ENCODE measurements at regions not wholly inside any gene's neighbourhood (a gene's known extent, or its start where the extent isn't known, plus 50 kb on each side); places are given as distances from the start of the nearest gene placed in this dataset.
"Not testable (repeated sequence)": the region's sequence is repeated elsewhere in the genome, so short reads cannot be mapped to it uniquely, and the experiment has no call there.

GRCh38 chr13:44854313-44855060 is 134.8 kb downstream of the NUFIP1 start:
- H3K4me1 ChIP-seq (ENCODE audit: control insufficient read depth in 5 of 5, insufficient read depth in 5 of 5, low read length in 5 of 5) = peaks cover 0 to 4% (median 0%) of the 10 kb centered on the region in 5 donors
- H3K27me3 ChIP-seq (ENCODE audit: control insufficient read depth in 5 of 5, insufficient read depth in 4 of 5, low read length in 5 of 5) = peaks cover 0 to 4% (median 0%) of the 10 kb centered on the region in 5 donors
- H3K9ac ChIP-seq (ENCODE audit: low read length in 5 of 5) = no peak overlapping the region
- no peak overlapping the region for H3K27ac ChIP-seq (ENCODE audit: low read depth, low read length)
- no peaks in the 10 kb centered on the region for H3K9me3 ChIP-seq (ENCODE audit: control insufficient read depth in 5 of 5, low read length in 5 of 5)
- no peaks in the 10 kb centered on the region for H3K36me3 ChIP-seq (ENCODE audit: control insufficient read depth in 5 of 5, insufficient read depth in 5 of 5, low read length in 5 of 5)
- H3K4me3 ChIP-seq (ENCODE audit: low read depth in 1 of 5, low read length in 5 of 5) = no peak overlapping the region

GRCh38 chr13:44853641-44854040 is 135.6 kb downstream of the NUFIP1 start:
- H3K4me3 ChIP-seq (ENCODE audit: low read depth in 1 of 5, low read length in 5 of 5) = no peak overlapping the region
- H3K36me3 ChIP-seq (ENCODE audit: control insufficient read depth in 5 of 5, insufficient read depth in 5 of 5, low read length in 5 of 5) = no peaks in the 10 kb centered on the region
- no peak overlapping the region for H3K27ac ChIP-seq (ENCODE audit: low read depth, low read length)
- peaks cover 0 to 4% (median 0%) of the 10 kb centered on the region in 5 donors for H3K4me1 ChIP-seq (ENCODE audit: control insufficient read depth in 5 of 5, insufficient read depth in 5 of 5, low read length in 5 of 5)
- peaks cover 0 to 4% (median 0%) of the 10 kb centered on the region in 5 donors for H3K27me3 ChIP-seq (ENCODE audit: control insufficient read depth in 5 of 5, insufficient read depth in 4 of 5, low read length in 5 of 5)
- H3K9me3 ChIP-seq (ENCODE audit: control insufficient read depth in 5 of 5, low read length in 5 of 5) = no peaks in the 10 kb centered on the region
- no peak overlapping the region for H3K9ac ChIP-seq (ENCODE audit: low read length in 5 of 5)

GRCh38 chr13:44848920-44849676 is 140.2 kb downstream of the NUFIP1 start:
- Histone ChIP-seq H3K9ac (ENCODE audit: low read length in 5 of 5) (no peak overlapping the region), H3K36me3 (ENCODE audit: control insufficient read depth in 5 of 5, insufficient read depth in 5 of 5, low read length in 5 of 5) (no peaks in the 10 kb centered on the region), H3K4me1 (ENCODE audit: control insufficient read depth in 5 of 5, insufficient read depth in 5 of 5, low read length in 5 of 5) (peaks cover 0 to 4% (median 0%) of the 10 kb centered on the region in 5 donors), H3K4me3 (ENCODE audit: low read depth in 1 of 5, low read length in 5 of 5) (no peak overlapping the region), H3K27ac (ENCODE audit: low read depth, low read length) (no peak overlapping the region), H3K9me3 (ENCODE audit: control insufficient read depth in 5 of 5, low read length in 5 of 5) (no peaks in the 10 kb centered on the region), H3K27me3 (ENCODE audit: control insufficient read depth in 5 of 5, insufficient read depth in 4 of 5, low read length in 5 of 5) (peaks cover 0 to 4% (median 0%) of the 10 kb centered on the region in 5 donors)

- H3K4me3 ChIP-seq (ENCODE audit: low read depth in 1 of 5, low read length in 5 of 5) = not testable (repeated sequence)
Measured at GRCh38 chr13:44845281-44846058, 143.8 kb downstream of the NUFIP1 start.

GRCh38 chr13:44844786-44845185 is 144.5 kb downstream of the NUFIP1 start:
- H3K27me3 ChIP-seq (ENCODE audit: control insufficient read depth in 5 of 5, insufficient read depth in 4 of 5, low read length in 5 of 5) = no peaks in the 10 kb centered on the region
- H3K9me3 ChIP-seq (ENCODE audit: control insufficient read depth in 5 of 5, low read length in 5 of 5) = no peaks in the 10 kb centered on the region
- no peaks in the 10 kb centered on the region for H3K36me3 ChIP-seq (ENCODE audit: control insufficient read depth in 5 of 5, insufficient read depth in 5 of 5, low read length in 5 of 5)
- no peak overlapping the region for H3K4me3 ChIP-seq (ENCODE audit: low read depth in 1 of 5, low read length in 5 of 5)
- no peak overlapping the region for H3K27ac ChIP-seq (ENCODE audit: low read depth, low read length)
- no peak overlapping the region for H3K9ac ChIP-seq (ENCODE audit: low read length in 5 of 5)
- H3K4me1 ChIP-seq (ENCODE audit: control insufficient read depth in 5 of 5, insufficient read depth in 5 of 5, low read length in 5 of 5) = no peaks in the 10 kb centered on the region

More at GRCh38 chr13:44845281-44846058, 143.8 kb downstream of the NUFIP1 start:
- not testable (repeated sequence) for H3K27me3 ChIP-seq (ENCODE audit: control insufficient read depth in 5 of 5, insufficient read depth in 4 of 5, low read length in 5 of 5); H3K36me3 ChIP-seq (ENCODE audit: control insufficient read depth in 5 of 5, insufficient read depth in 5 of 5, low read length in 5 of 5); H3K27ac ChIP-seq (ENCODE audit: low read depth, low read length); H3K4me1 ChIP-seq (ENCODE audit: control insufficient read depth in 5 of 5, insufficient read depth in 5 of 5, low read length in 5 of 5); H3K9me3 ChIP-seq (ENCODE audit: control insufficient read depth in 5 of 5, low read length in 5 of 5); H3K9ac ChIP-seq (ENCODE audit: low read length in 5 of 5)

- H3K4me1 ChIP-seq (ENCODE audit: control insufficient read depth in 5 of 5, insufficient read depth in 5 of 5, low read length in 5 of 5) = no peaks in the 10 kb centered on the region
- H3K9me3 ChIP-seq (ENCODE audit: control insufficient read depth in 5 of 5, low read length in 5 of 5) = no peaks in the 10 kb centered on the region
- no peak overlapping the region for H3K27ac ChIP-seq (ENCODE audit: low read depth, low read length)
- no peak overlapping the region for H3K4me3 ChIP-seq (ENCODE audit: low read depth in 1 of 5, low read length in 5 of 5)
- no peaks in the 10 kb centered on the region for H3K27me3 ChIP-seq (ENCODE audit: control insufficient read depth in 5 of 5, insufficient read depth in 4 of 5, low read length in 5 of 5)
- H3K36me3 ChIP-seq (ENCODE audit: control insufficient read depth in 5 of 5, insufficient read depth in 5 of 5, low read length in 5 of 5) = no peaks in the 10 kb centered on the region
- no peak overlapping the region for H3K9ac ChIP-seq (ENCODE audit: low read length in 5 of 5)
Measured at GRCh38 chr13:44843403-44843802, 145.9 kb downstream of the NUFIP1 start.

- no peak overlapping the region for H3K4me3 ChIP-seq (ENCODE audit: low read depth in 1 of 5, low read length in 5 of 5)
- H3K9ac ChIP-seq (ENCODE audit: low read length in 5 of 5) = no peak overlapping the region
- H3K27me3 ChIP-seq (ENCODE audit: control insufficient read depth in 5 of 5, insufficient read depth in 4 of 5, low read length in 5 of 5) = no peaks in the 10 kb centered on the region
- no peaks in the 10 kb centered on the region for H3K36me3 ChIP-seq (ENCODE audit: control insufficient read depth in 5 of 5, insufficient read depth in 5 of 5, low read length in 5 of 5)
- H3K9me3 ChIP-seq (ENCODE audit: control insufficient read depth in 5 of 5, low read length in 5 of 5) = no peaks in the 10 kb centered on the region
- no peak overlapping the region for H3K27ac ChIP-seq (ENCODE audit: low read depth, low read length)
- H3K4me1 ChIP-seq (ENCODE audit: control insufficient read depth in 5 of 5, insufficient read depth in 5 of 5, low read length in 5 of 5) = no peaks in the 10 kb centered on the region
Measured at GRCh38 chr13:44842158-44842557, 147.1 kb downstream of the NUFIP1 start.

GRCh38 chr13:44840131-44840530 is 149.1 kb downstream of the NUFIP1 start:
- Histone ChIP-seq H3K36me3 (ENCODE audit: control insufficient read depth in 5 of 5, insufficient read depth in 5 of 5, low read length in 5 of 5) (no peaks in the 10 kb centered on the region), H3K9ac (ENCODE audit: low read length in 5 of 5) (no peak overlapping the region), H3K4me3 (ENCODE audit: low read depth in 1 of 5, low read length in 5 of 5) (no peak overlapping the region), H3K4me1 (ENCODE audit: control insufficient read depth in 5 of 5, insufficient read depth in 5 of 5, low read length in 5 of 5) (no peaks in the 10 kb centered on the region), H3K9me3 (ENCODE audit: control insufficient read depth in 5 of 5, low read length in 5 of 5) (no peaks in the 10 kb centered on the region), H3K27me3 (ENCODE audit: control insufficient read depth in 5 of 5, insufficient read depth in 4 of 5, low read length in 5 of 5) (no peaks in the 10 kb centered on the region), H3K27ac (ENCODE audit: low read depth, low read length) (no peak overlapping the region)

- H3K36me3 ChIP-seq (ENCODE audit: control insufficient read depth in 5 of 5, insufficient read depth in 5 of 5, low read length in 5 of 5) = no peaks in the 10 kb centered on the region
- H3K27me3 ChIP-seq (ENCODE audit: control insufficient read depth in 5 of 5, insufficient read depth in 4 of 5, low read length in 5 of 5) = no peaks in the 10 kb centered on the region
- H3K9me3 ChIP-seq (ENCODE audit: control insufficient read depth in 5 of 5, low read length in 5 of 5) = no peaks in the 10 kb centered on the region
- H3K9ac ChIP-seq (ENCODE audit: low read length in 5 of 5) = no peak overlapping the region
- H3K4me1 ChIP-seq (ENCODE audit: control insufficient read depth in 5 of 5, insufficient read depth in 5 of 5, low read length in 5 of 5) = no peaks in the 10 kb centered on the region
- H3K27ac ChIP-seq (ENCODE audit: low read depth, low read length) = no peak overlapping the region
- H3K4me3 ChIP-seq (ENCODE audit: low read depth in 1 of 5, low read length in 5 of 5) = no peak overlapping the region
Measured at GRCh38 chr13:44837250-44837649, 152.0 kb downstream of the NUFIP1 start.

- Histone ChIP-seq H3K9me3 (ENCODE audit: control insufficient read depth in 5 of 5, low read length in 5 of 5) (no peaks in the 10 kb centered on the region), H3K36me3 (ENCODE audit: control insufficient read depth in 5 of 5, insufficient read depth in 5 of 5, low read length in 5 of 5) (no peaks in the 10 kb centered on the region), H3K27me3 (ENCODE audit: control insufficient read depth in 5 of 5, insufficient read depth in 4 of 5, low read length in 5 of 5) (no peaks in the 10 kb centered on the region), H3K27ac (ENCODE audit: low read depth, low read length) (no peak overlapping the region), H3K4me1 (ENCODE audit: control insufficient read depth in 5 of 5, insufficient read depth in 5 of 5, low read length in 5 of 5) (no peaks in the 10 kb centered on the region), H3K9ac (ENCODE audit: low read length in 5 of 5) (no peak overlapping the region), H3K4me3 (ENCODE audit: low read depth in 1 of 5, low read length in 5 of 5) (no peak overlapping the region)
Measured at GRCh38 chr13:44834404-44834803, 154.9 kb downstream of the NUFIP1 start.
